ENCODE measurements at regions not wholly inside any gene's neighbourhood (a gene's known extent, or its start where the extent isn't known, plus 50 kb on each side); places are given as distances from the start of the nearest gene placed in this dataset.

- no peak for DNase-seq
Measured at GRCh38 chr21:41564871-41565274, 56.9 kb upstream of the TMPRSS2 start.

DNA sequence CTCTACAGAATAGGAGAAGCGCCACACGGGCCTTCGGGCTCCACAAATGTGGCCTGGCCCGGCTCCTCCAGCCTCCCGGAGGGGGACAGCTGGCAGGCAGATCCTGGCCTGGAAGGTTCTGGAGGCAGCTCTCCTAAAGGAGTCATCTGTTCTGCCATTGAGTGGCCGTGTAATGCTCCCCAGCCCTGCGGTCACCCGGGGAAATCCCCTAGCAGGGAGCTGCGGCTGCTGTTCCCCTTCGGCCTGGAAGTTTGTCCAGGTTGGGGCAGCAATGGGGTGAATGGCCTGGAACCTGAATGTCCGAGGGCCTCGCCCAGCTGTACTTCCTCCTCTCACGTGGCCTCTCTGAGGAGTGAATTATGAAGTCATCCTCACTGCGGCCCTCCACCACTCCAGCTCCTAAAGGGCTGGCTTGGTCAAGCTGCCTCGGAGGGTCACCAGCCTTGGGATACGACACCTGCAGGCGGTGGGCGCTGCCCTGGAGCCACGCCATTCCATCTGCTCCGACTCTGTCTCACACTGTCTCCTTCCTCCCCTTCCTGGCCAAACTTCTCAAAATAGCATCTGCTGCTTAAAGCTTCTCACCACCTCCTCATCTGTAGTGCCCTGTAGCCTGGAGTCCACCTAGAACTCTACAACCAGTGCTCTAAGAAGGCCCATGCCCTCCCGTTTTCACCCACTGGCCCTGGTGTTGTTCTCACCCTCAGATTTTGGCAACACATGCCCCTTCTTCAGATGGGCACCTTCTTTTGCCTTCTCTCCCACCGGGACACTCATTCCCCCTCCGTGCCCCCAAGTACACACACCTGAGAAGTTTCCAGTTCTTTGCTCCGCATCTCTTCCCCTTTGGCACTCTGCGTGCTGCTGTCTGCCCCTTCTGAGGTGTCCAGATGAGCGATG is 54.4 kb upstream of the TMPRSS2 start:
- no peak for DNase-seq

- DNase-seq: no peak
Measured at GRCh38 chr21:41561701-41562100, 53.7 kb upstream of the TMPRSS2 start.

- DNase-seq: no peak
Measured at GRCh38 chr21:41560661-41561158, 52.8 kb upstream of the TMPRSS2 start.

DNA sequence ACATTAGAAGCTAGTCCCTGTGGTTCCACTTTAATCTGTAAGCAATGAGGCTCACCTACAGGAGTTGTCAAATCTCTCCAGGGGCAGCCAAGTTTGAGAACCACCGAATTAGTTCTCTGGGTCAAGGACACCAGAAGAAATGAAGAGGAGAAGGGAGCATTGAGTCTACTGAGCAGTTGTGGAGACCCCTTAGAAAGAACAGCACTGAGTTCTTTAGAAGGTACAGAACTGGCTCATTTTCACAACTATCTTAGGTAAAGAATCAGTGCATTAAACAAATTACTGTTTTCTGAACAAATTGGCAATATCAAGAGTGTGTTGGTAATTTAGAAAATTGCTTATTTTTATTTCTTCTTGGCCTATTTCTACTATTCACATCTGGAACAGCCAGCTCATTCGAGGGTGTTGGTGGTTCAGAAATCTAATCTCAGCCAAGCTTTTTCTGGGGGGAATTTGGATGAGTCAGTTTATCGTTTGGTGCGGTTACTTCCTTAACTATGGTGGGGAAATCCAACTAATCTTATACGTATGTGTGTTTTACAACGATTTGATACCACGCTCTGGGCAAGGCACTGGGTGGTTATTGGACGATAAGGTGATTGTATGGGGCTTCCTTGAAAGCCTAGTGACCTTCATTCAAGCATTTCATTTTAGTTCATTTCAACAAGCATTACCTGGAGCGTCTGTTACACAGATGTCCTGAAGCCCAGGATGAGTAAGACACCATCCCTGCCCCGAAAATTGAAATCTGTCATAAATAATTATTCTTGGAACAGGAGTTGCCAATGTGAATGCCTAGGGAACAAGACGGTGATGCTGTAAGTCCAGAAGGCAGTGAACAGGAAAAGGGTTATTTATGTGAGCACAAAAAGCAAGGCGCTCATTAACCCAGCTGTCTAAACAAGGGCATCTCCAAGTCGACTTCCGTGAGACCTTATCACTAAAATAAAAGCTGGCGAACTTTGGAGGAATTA is 52.0 kb upstream of the TMPRSS2 start:
- no peak for DNase-seq

DNA sequence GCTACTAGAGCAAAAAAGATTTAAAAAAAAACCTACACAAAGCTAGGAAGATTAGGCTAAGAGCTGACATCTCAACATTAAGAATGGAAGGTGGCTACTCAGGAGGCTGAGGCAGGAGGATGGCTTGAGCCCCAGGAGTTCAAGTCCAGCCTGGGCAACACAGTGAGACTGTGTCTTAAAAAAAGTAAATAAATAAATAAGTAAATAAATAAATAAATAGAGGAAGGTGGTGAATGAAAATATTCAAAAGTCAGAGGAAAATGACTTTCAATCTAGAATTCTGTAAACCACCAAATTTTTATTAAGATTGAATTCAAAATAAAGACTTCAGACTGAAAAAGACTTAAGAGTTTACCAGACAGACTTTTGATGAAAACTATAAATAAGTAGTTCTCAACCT is 50.9 kb upstream of the TMPRSS2 start:
- DNase-seq: no peak

- no peak for DNase-seq
Measured at GRCh38 chr21:41557884-41558283, 49.9 kb upstream of the TMPRSS2 start.

All from NCI-H1092 treated with DMSO at 0.1 percent for 48 hours (cell line).